ENCODE measurements at regions not wholly inside any gene's neighbourhood (a gene's known extent, or its start where the extent isn't known, plus 50 kb on each side); places are given as distances from the start of the nearest gene placed in this dataset.
"Not testable (repeated sequence)": the region's sequence is repeated elsewhere in the genome, so short reads cannot be mapped to it uniquely, and the experiment has no call there.

DNA sequence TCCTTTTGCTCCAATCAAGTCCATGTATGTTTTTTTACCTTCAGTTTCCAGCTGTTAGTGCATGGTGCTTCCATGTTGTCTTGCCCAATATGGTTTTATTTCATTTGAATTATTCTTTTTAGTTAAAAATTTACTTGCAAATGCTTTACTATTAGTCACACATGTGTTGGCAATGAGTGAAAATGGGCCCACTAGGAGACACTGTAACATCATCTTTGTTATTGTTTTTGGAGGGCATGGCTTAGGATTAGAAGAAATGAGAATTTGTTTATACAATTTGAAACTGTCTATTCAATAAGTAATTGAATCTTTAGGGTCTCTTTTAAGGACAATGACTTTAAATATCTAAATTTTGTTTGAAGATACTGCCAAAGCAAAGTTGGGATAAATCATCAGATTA lies 133.7 kb downstream of the BRMS1L start:
- intact Hi-C loops (cut with DNase I): no loop called here
- no peak for ATAC-seq
- DNase-seq (ENCODE audit: missing footprints): no peak

DNA sequence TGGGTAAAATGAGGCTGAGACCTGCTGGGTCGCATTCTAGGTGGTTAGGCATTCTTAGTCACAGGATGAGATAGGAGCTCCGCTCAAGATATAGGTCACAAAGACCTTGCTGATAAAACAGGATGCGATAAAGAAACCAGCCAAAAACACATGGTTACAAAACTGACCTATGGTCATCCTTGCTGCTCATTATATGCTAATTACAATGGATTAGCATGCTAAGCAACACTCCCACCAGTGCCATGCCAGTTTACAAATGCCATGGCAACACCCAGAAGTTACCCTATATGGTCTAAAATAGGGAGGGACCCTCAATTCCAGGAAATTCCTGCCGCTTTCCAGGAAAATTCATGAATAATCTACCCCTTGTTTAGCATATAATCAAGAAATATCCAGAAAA lies 132.4 kb downstream of the BRMS1L start:
- ATAC-seq (no peak), DNase-seq (ENCODE audit: missing footprints) (no peak)
- intact Hi-C loops (cut with DNase I): no loop called here

GRCh38 chr14:35956376-35957085 lies 130.4 kb downstream of the BRMS1L start:
- intact Hi-C loops (cut with DNase I): no loop called here
- DNase-seq (ENCODE audit: missing footprints) (no peak), ATAC-seq (no peak)

- intact Hi-C loops (cut with DNase I): no loop called here
- ATAC-seq (no peak), DNase-seq (ENCODE audit: missing footprints) (no peak)
Observed at GRCh38 chr14:35952584-35952983, 126.4 kb downstream of the BRMS1L start.

DNA sequence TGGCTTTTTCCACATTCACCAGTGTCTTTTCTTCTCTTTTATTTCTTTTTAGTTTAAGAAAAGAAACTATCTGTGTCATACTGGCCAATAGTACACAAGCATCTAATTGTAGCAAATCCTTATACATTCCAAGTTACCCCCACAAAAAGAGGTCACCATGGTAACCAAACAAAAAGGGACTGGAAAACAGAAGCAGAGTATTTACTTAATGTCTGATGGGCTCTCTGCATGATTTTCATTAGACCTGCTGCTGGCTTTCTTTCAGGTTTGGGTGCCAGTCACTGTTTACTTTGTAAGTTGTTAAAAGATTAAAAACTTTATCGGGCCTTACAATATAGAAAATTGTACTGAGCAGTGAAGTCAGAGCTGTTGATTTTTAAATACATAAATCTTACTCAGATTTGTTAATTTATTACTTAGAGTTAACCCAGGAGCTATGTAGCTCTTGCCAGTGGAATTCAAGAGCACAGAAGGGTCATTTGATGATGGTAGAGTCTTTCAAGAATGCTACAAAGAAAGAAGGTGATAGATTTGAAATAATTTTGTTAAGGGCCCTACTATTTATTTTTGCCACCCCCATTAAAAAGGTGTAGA lies 123.9 kb downstream of the BRMS1L start:
- intact Hi-C loops (cut with DNase I): no loop called here
- no peak for ATAC-seq
- no peak for DNase-seq (ENCODE audit: missing footprints)

DNA sequence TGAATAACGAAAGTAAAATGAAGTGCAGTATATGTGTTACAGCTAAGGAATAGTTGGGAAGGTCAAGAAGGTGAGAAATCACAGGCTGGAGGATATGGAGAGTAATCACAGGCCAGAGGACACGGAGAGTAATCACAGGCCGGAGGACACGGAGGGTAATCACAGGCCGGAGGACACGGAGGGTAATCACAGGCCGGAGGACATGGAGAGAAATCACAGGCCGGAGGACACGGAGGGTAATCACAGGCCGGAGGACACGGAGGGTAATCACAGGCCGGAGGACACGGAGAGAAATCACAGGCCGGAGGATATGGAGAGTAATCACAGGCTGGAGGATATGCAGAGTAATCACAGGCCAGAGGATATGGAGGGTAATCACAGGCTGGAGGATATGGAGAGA lies 121.8 kb downstream of the BRMS1L start:
- ATAC-seq; intact Hi-C loops (cut with DNase I); DNase-seq (ENCODE audit: missing footprints): not testable (repeated sequence)

DNA sequence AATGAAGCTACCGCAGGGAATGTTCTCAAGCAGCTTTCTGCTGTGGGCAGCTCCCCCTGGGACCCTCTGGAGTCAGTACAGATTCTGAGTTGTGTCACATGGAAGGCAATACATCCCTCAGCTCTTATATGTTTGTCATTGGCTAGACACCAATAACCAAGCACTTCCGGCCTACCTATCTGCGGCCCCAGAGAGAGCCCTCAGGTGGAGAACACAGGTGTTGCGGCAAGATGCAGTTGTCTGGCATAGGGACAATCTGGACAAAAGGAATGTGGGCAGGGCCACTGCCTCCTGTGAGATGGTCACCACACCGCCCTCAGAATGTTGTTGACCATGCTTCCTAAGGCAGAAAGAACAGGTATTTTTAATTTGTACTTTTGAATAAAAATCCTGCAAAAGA lies 118.7 kb downstream of the BRMS1L start:
- intact Hi-C loops (cut with DNase I): no loop called here
- ATAC-seq: no peak
- no peak for DNase-seq (ENCODE audit: missing footprints)

DNA sequence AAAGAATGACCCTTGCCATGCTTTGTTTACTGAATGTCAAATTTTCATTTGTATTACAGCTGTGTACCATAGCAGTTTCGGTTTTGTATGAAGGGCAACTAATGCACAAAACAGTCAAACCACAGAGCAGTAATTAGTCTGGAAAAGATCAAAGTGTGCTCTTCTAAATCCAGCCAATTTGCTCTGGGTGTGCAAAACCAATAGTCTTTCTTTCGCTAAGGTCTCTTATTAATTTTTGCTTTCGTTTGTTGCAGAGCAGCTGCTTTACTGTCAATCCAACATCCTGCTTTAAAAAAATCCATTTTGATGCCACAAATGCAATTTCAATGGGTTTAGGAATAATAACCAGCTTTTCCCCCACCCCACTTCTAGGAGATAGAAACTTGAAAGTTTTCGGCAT lies 114.2 kb downstream of the BRMS1L start:
- intact Hi-C loops (cut with DNase I): no loop called here
- no peak for DNase-seq (ENCODE audit: missing footprints)
- no peak for ATAC-seq

DNA sequence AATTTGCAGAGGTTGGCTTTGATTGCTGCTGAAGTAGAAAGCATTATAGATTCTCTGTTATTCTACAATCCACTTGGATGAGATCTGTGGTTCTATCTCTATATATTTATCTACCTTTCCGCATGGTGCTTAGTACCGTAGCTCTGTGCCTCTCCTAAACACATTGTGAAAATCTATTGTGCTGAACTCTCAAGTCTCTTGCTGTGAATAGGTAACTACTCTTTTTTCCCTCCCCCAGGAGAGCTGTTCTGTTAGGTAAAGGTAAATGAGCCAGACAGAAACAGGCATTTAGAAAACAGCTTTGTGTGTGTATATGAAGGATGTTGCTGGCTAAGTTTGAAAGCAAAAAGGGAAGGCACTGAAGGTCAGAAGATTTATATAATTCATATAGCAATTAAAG lies 112.6 kb downstream of the BRMS1L start:
- no peak for DNase-seq (ENCODE audit: missing footprints)
- intact Hi-C loops (cut with DNase I): no loop called here
- no peak for ATAC-seq

DNA sequence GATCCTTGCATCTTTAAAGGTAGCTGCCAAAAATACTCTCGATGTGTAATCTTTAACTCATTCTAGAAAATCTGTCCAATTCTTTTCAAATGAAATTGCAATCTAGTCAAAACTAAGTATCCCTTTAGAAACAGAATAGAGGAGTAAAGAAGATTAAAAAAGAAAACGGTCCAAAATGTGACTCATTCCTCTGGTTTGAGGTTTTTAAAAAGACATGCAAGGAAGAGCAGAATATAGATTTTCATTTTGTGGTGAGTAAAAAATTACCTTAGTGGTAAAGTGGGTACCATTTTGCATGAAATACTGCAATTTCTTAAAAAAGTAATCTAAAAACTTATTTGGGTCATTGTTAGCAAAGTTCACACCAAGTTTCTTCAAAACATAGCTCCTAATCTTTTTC lies 108.4 kb downstream of the BRMS1L start:
- no peak for DNase-seq (ENCODE audit: missing footprints)
- ATAC-seq: no peak
- intact Hi-C loops (cut with DNase I): no loop called here

- no peak for ATAC-seq
- intact Hi-C loops (cut with DNase I): no loop called here
- DNase-seq (ENCODE audit: missing footprints): no peak
Observed at GRCh38 chr14:35932659-35933159, 106.6 kb downstream of the BRMS1L start.

GRCh38 chr14:35932136-35932535 lies 106.0 kb downstream of the BRMS1L start:
- intact Hi-C loops (cut with DNase I): no loop called here
- DNase-seq (ENCODE audit: missing footprints) (no peak), ATAC-seq (no peak)

DNA sequence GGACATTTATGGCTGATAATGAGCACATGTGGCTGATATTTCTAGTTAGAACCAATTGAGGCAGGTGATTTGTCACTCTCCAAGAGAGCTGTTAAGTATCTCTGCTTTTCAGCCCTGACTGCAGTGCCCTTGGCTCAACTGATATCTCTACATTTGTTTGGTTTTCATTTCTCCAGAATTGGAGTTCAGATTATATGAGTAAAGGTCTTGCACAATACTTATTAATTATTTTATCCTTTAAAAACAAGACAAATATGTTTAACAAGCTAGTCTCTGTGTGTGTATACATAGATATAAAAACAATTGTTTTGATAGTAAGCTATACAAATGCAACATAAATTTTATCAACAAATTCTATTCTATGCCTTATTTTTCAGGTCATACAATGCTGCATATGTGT lies 105.2 kb downstream of the BRMS1L start:
- intact Hi-C loops (cut with DNase I): no loop called here
- ATAC-seq (no peak), DNase-seq (ENCODE audit: missing footprints) (no peak)

DNA sequence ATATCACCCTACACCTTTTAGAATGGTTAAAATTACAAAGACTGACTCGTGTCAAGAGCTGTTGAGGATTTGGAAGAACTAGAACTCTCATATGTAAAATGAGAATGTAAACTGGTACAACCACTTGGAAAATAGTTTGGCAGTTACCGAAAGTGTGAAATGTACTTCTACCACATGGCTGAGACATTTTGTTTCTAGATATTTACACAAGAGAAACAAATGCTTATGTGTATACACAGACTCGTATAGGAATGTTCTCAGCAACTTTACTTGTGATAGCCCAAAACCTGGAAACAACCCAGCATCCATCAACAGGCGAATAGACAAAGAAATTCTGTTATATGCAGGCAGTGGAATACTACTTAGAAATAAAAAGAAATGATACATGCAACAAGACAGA lies 103.0 kb downstream of the BRMS1L start:
- DNase-seq (ENCODE audit: missing footprints): no peak
- intact Hi-C loops (cut with DNase I): no loop called here
- ATAC-seq: no peak

DNA sequence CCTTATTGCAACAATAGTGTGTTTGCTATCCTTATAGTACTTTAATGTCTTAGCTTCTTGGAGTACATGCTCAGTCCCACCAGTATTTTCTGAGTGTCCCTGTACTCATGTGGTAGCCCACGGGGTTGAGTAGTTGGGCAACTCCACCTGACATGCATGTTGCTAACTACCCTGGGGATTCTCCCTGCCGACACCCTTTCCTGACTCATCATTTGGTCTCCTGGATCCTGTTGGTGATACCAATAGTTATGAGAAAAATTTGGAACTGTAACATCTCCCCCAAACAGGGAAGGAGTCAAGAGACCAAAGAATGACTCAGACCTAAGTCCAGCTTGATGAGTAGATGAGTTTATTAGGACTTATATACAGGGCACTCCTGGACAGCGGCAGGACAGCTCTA lies 101.6 kb downstream of the BRMS1L start:
- ATAC-seq: no peak
- DNase-seq (ENCODE audit: missing footprints): no peak
- intact Hi-C loops (cut with DNase I): no loop called here

GRCh38 chr14:35925319-35925718 lies 99.2 kb downstream of the BRMS1L start:
- intact Hi-C loops (cut with DNase I): no loop called here
- DNase-seq (ENCODE audit: missing footprints) (no peak), ATAC-seq (no peak)

DNA sequence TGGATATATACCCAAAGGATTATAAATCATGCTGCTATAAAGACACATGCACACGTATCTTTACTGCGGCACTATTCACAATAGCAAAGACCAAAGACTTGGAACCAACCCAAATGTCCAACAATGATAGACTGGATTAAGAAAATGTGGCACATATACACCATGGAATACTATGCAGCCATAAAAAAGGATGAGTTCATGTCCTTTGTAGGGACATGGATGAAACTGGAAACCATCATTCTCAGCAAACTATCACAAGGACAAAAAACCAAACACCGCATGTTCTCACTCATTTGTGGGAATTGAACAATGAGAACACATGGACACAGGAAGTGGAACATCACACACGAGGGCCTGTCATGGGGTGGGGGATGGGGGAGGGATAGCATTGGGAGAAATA lies 96.5 kb downstream of the BRMS1L start:
- not testable (repeated sequence) for DNase-seq (ENCODE audit: missing footprints); ATAC-seq

GRCh38 chr14:35921745-35922144 lies 95.6 kb downstream of the BRMS1L start:
- no peak for ATAC-seq
- intact Hi-C loops (cut with DNase I): no loop called here
- no peak for DNase-seq (ENCODE audit: missing footprints)

More for the DNA sequence above, 96.5 kb downstream of the BRMS1L start:
- intact Hi-C loops (cut with DNase I): not testable (repeated sequence)
